ENCODE measurements at regions not wholly inside any gene's neighbourhood (a gene's known extent, or its start where the extent isn't known, plus 50 kb on each side); places are given as distances from the start of the nearest gene placed in this dataset.

- no peak overlapping the region for H2BK12ac ChIP-seq (ENCODE audit: insufficient read length, low read depth, low read length)
- H4K5ac ChIP-seq (ENCODE audit: insufficient read length, low read depth, low read length): no peak overlapping the region
- H3K79me2 ChIP-seq (ENCODE audit: insufficient read depth, low read length): no peaks in the 10 kb centered on the region
- Mint-ChIP-seq H3K9me3 (no peaks in the 10 kb centered on the region), H3K27ac (no peak overlapping the region), H3K4me1 (no peaks in the 10 kb centered on the region), H3K36me3 (ENCODE audit: insufficient read depth in 1 of 3, low read depth in 3 of 3) (no peaks in the 10 kb centered on the region), H3K27me3 (ENCODE audit: low read depth) (no peaks in the 10 kb centered on the region; the same call in 1 of the 2 replicates), H3K4me3 (no peak overlapping the region)
- H4K20me1 ChIP-seq (ENCODE audit: control insufficient read depth, insufficient read depth, insufficient read length): no peaks in the 10 kb centered on the region
- H2BK15ac ChIP-seq (ENCODE audit: low read depth, low read length): no peak overlapping the region
- no peak overlapping the region for H3K14ac ChIP-seq (ENCODE audit: insufficient read depth, low read length)
- no peak overlapping the region for H3K4me2 ChIP-seq (ENCODE audit: insufficient read depth, insufficient read length, low read length)
- no peak overlapping the region for H3K56ac ChIP-seq (ENCODE audit: insufficient read length, low read depth, low read length)
- no peak overlapping the region for H2AFZ ChIP-seq (ENCODE audit: low read length)
- no peak overlapping the region for H2BK120ac ChIP-seq (ENCODE audit: low read depth, low read length, poor library complexity, severe bottlenecking)
- H3K18ac ChIP-seq (ENCODE audit: insufficient read length, low read depth, low read length): no peak overlapping the region
- H2BK5ac ChIP-seq (ENCODE audit: insufficient read length, low read length): no peak overlapping the region
- no peaks in the 10 kb centered on the region for H3K23me2 ChIP-seq (ENCODE audit: insufficient read length, low read depth, low read length, poor library complexity, severe bottlenecking)
- WGBS (ENCODE audit: extremely low coverage, insufficient read length, low lambda C conversion rate): no CpG with 5 or more reads among the region's 1 CpG
- no peaks in the 10 kb centered on the region for H3K4me1 ChIP-seq (ENCODE audit: insufficient read depth, low read length)
- no peak overlapping the region for H2AK5ac ChIP-seq (ENCODE audit: insufficient read length, low read length)
- H3K9me3 ChIP-seq (ENCODE audit: control insufficient read depth, low read depth, low read length): no peaks in the 10 kb centered on the region
- DNase-seq: no peak
- H3K27me3 ChIP-seq (ENCODE audit: insufficient read depth, low read length): no peaks in the 10 kb centered on the region
- H4K91ac ChIP-seq (ENCODE audit: insufficient read length, low read depth, low read length): no peak overlapping the region
- H3K9ac ChIP-seq (ENCODE audit: extremely low read depth, insufficient read length, low read length): no peak overlapping the region
- H3K4ac ChIP-seq (ENCODE audit: low read depth, low read length): no peak overlapping the region
- no peak for TF ChIP-seq CTCF (conservative IDR thresholded peaks at IDR 0.05)
- H2BK20ac ChIP-seq (ENCODE audit: low read depth, low read length, poor library complexity, severe bottlenecking): no peak overlapping the region
- H3K27ac ChIP-seq (ENCODE audit: insufficient read length, low read depth, low read length): no peak overlapping the region
- no peak overlapping the region for H4K8ac ChIP-seq (replicated peaks; ENCODE audit: insufficient read length, low read depth, low read length)
- H3T11ph ChIP-seq (ENCODE audit: low read length): no peak overlapping the region
- no peaks in the 10 kb centered on the region for H3K79me1 ChIP-seq (ENCODE audit: insufficient read depth, low read depth, low read length, poor library complexity, severe bottlenecking)
- no peak overlapping the region for H3K23ac ChIP-seq (ENCODE audit: insufficient read length, low read depth, low read length)
Observed at GRCh38 chr4:54852054-54852453, 194.3 kb downstream of the KIT start.
